ENCODE measurements at regions not wholly inside any gene's neighbourhood (a gene's known extent, or its start where the extent isn't known, plus 50 kb on each side); places are given as distances from the start of the nearest gene placed in this dataset.
A peak's percentile ranks its signal among the peaks of the same experiment; 100 is the strongest.

- 16% methylated on average over 6 of the region's 6 CpGs for WGBS (ENCODE audit: low lambda C conversion rate)
- FAIRE-seq = peak; percentile 58
- TF ChIP-seq FOXO1 (CRISPR knock-in tag; IDR thresholded peaks at IDR 0.05) (no peak), HMGXB4 (CRISPR knock-in tag; IDR thresholded peaks at IDR 0.05; ENCODE audit: borderline replicate concordance in 1 of 2, low read depth in 1 of 2) (no peak), HHEX (CRISPR knock-in tag; IDR thresholded peaks at IDR 0.05) (no peak), ARID5B (CRISPR knock-in tag; IDR thresholded peaks at IDR 0.05) (0 out of 2 replicates have a peak, but pooled peaks have one; percentile 24), GATAD2A (CRISPR knock-in tag; IDR thresholded peaks at IDR 0.05) (0 out of 2 replicates have a peak, but pooled peaks have one; percentile 28), PREB (CRISPR knock-in tag; IDR thresholded peaks at IDR 0.05) (no peak), ZNF441 (CRISPR knock-in tag; IDR thresholded peaks at IDR 0.05; ENCODE audit: borderline replicate concordance) (no peak), PAF1 (CRISPR knock-in tag; IDR thresholded peaks at IDR 0.05) (no peak), HES4 (CRISPR knock-in tag; IDR thresholded peaks at IDR 0.05; ENCODE audit: borderline replicate concordance) (no peak), AKAP8 (CRISPR knock-in tag; IDR thresholded peaks at IDR 0.05) (no peak), KDM5B (CRISPR knock-in tag; IDR thresholded peaks at IDR 0.05; ENCODE audit: borderline replicate concordance) (no peak), FLYWCH1 (CRISPR knock-in tag; IDR thresholded peaks at IDR 0.05) (no peak), HOXD1 (CRISPR knock-in tag; IDR thresholded peaks at IDR 0.05) (no peak), KAT2B (IDR thresholded peaks at IDR 0.05; ENCODE audit: borderline replicate concordance, low read depth, low read length) (no peak), WIZ (CRISPR knock-in tag; IDR thresholded peaks at IDR 0.05) (no peak), SALL1 (CRISPR knock-in tag; IDR thresholded peaks at IDR 0.05) (peak; percentile 24; the same call in 1 of the 2 replicates), THAP11 (CRISPR knock-in tag; IDR thresholded peaks at IDR 0.05) (no peak)
These were observed 61.9 kb upstream of the IGFBPL1 start for GRCh38 chr9:38486056-38486615.

More at GRCh38 chr9:38486056-38486615, 61.9 kb upstream of the IGFBPL1 start:
- H3K27ac ChIP-seq (ENCODE audit: extremely low read length, insufficient read depth, low read length) = no peak overlapping the region
- no peak for DNase-seq (ENCODE audit: low spot score)
- H3K36me3 ChIP-seq (replicated peaks in 1 of 2; ENCODE audit: control insufficient read depth in 1 of 2, insufficient read depth in 2 of 2, low read length in 2 of 2) = no peaks in the 10 kb centered on the region
- H3K4me3 ChIP-seq (replicated peaks in 1 of 3; ENCODE audit: insufficient read depth in 1 of 3, low read depth in 2 of 3, low read length in 3 of 3) = no peak overlapping the region
- no peaks in the 10 kb centered on the region for H3K27me3 ChIP-seq (ENCODE audit: control insufficient read depth in 1 of 2, insufficient read depth in 2 of 2, low read length in 2 of 2)
- H3K9me3 ChIP-seq (ENCODE audit: low read length) = no peaks in the 10 kb centered on the region
- ATAC-seq = peak; percentile 19; the same call in 1 of the 3 replicates
- POLR2A ChIA-PET = no interaction called here
- no TSS peak for BruUV-seq (replicated peaks)
- no peak overlapping the region for H3K9ac ChIP-seq (ENCODE audit: insufficient read depth, low read depth, low read length)
- peaks cover 47% of the 10 kb centered on the region for H3K4me1 ChIP-seq (ENCODE audit: insufficient read depth, low read length)
- H2AFZ ChIP-seq (ENCODE audit: low read length) = no peak overlapping the region
- intact Hi-C loops (cut with micrococcal nuclease; ENCODE audit: unreplicated experiment) (no loop called here), in situ Hi-C loops (cut with HindIII; ENCODE audit: extremely low pct_ligation_motif_present, low pct_unique_long_range_greater_than_20kb) (no loop called here)
- CTCF ChIA-PET (ENCODE audit: low intra/inter-chr PET ratio, low total read pairs) = no interaction called here
- peak overlapping the region; percentile 24; the same call in 1 of the 2 replicates for H3K4me2 ChIP-seq (ENCODE audit: low read depth, low read length)
- no peaks in the 10 kb centered on the region for H3K79me2 ChIP-seq (ENCODE audit: insufficient read depth, low read length)
- no peaks in the 10 kb centered on the region for H4K20me1 ChIP-seq (ENCODE audit: insufficient read depth, low read length)

Measured in HepG2 (cell line).